ENCODE measurements at regions not wholly inside any gene's neighbourhood (a gene's known extent, or its start where the extent isn't known, plus 50 kb on each side); places are given as distances from the start of the nearest gene placed in this dataset.
"Not testable (repeated sequence)": the region's sequence is repeated elsewhere in the genome, so short reads cannot be mapped to it uniquely, and the experiment has no call there.

- no peak for TF ChIP-seq CTCF (IDR thresholded peaks at IDR 0.05; ENCODE audit: partially characterized antibody, unreplicated experiment)
- H3K4me1 Mint-ChIP-seq (ENCODE audit: low read depth, unreplicated experiment) = no peaks in the 10 kb centered on the region
- H3K27ac Mint-ChIP-seq (ENCODE audit: unreplicated experiment) = no peak overlapping the region
- H3K36me3 Mint-ChIP-seq (ENCODE audit: unreplicated experiment) = peaks cover 18% of the 10 kb centered on the region
- H3K4me3 Mint-ChIP-seq (ENCODE audit: unreplicated experiment) = no peak overlapping the region
- DNase-seq = no peak
- no peaks in the 10 kb centered on the region for H3K27me3 Mint-ChIP-seq (ENCODE audit: unreplicated experiment)
- peaks cover 11% of the 10 kb centered on the region for H3K9me3 Mint-ChIP-seq (ENCODE audit: unreplicated experiment)
Measured at GRCh38 chr20:39745380-39745779, 783.2 kb downstream of the DHX35 start.

DNA sequence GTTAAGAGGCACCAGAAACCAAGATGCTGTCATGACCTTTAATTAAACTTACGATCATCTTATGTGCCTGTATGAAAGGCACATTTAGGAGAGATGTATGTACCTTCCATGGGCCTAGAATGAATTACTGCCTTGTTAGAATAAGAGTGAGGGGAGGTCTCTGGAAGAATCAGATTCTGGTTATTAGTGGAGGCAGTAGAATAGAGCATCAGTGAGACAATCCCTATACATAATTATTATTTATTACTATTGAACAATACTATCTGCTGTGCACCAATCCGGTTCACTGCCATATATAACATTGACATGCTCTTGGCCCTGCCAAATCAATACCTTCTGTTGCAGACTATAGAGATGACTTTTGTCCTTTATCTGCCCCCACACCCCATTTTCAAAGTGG is 776.5 kb downstream of the DHX35 start:
- H3K4me1 Mint-ChIP-seq (ENCODE audit: low read depth, unreplicated experiment) = peaks cover 16% of the 10 kb centered on the region
- H3K27ac Mint-ChIP-seq (ENCODE audit: unreplicated experiment) = no peak overlapping the region
- H3K36me3 Mint-ChIP-seq (ENCODE audit: unreplicated experiment) = peaks cover 4% of the 10 kb centered on the region
- H3K27me3 Mint-ChIP-seq (ENCODE audit: unreplicated experiment) = no peaks in the 10 kb centered on the region
- no peak for DNase-seq
- no peak overlapping the region for H3K4me3 Mint-ChIP-seq (ENCODE audit: unreplicated experiment)
- TF ChIP-seq CTCF (IDR thresholded peaks at IDR 0.05; ENCODE audit: partially characterized antibody, unreplicated experiment) = no peak
- H3K9me3 Mint-ChIP-seq (ENCODE audit: unreplicated experiment) = peaks cover 2% of the 10 kb centered on the region

DNA sequence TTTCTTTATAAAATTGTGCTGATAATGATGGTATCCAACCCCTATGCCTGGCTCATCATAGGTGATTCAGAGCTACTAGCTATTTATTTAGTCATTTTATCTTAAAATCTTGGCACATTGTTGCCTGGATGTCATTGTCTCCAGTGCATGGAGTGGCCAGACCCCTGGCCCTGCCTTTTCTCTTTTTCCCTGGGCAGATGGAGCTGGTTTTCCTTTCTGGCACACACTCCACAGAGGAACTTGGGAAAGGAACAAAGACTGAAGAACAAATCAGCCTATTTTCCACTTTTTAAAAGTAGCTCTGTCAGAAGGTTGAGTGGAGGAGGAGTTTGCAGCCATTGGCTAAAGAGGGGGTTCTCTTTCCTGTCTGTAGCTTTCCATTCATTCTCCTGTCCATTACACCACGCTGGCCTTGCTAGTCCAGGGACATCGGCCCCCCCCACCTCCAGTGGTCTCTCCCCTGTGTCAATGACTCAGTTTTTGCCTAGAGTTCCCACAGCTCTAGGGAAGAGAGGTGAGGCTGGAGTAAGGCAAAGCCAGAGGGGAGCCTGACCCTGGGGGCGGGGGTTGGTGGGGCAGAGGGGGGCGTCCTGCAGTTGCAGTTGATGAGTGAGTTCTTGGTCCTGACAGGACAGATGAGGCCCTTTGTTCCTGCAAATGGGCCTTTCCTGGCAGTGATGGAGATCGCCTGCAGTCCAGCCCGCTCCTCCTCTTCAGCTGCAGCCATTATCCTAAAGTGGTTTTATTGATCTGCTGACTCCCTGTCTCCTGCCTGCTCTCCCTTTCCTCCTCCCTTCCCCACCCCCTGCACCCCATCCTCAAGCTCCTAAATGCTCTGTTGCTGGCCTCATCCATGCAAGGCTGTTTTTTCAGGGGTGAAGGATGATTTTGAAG is 774.5 kb downstream of the DHX35 start:
- Mint-ChIP-seq H3K4me1 (ENCODE audit: low read depth, unreplicated experiment) (peaks cover 16% of the 10 kb centered on the region), H3K4me3 (ENCODE audit: unreplicated experiment) (peak overlapping the region; percentile 30), H3K27ac (ENCODE audit: unreplicated experiment) (peak overlapping the region; percentile 83), H3K27me3 (ENCODE audit: unreplicated experiment) (no peaks in the 10 kb centered on the region), H3K36me3 (ENCODE audit: unreplicated experiment) (peaks cover 8% of the 10 kb centered on the region), H3K9me3 (ENCODE audit: unreplicated experiment) (no peaks in the 10 kb centered on the region)
- peak; percentile 47 for DNase-seq
- TF ChIP-seq CTCF (IDR thresholded peaks at IDR 0.05; ENCODE audit: partially characterized antibody, unreplicated experiment) = no peak

- H3K27ac Mint-ChIP-seq (ENCODE audit: unreplicated experiment); H3K4me3 Mint-ChIP-seq (ENCODE audit: unreplicated experiment); H3K4me1 Mint-ChIP-seq (ENCODE audit: low read depth, unreplicated experiment); DNase-seq; H3K27me3 Mint-ChIP-seq (ENCODE audit: unreplicated experiment): not testable (repeated sequence)
- peaks cover 43% of the 10 kb centered on the region for H3K36me3 Mint-ChIP-seq (ENCODE audit: unreplicated experiment)
- peaks cover 11% of the 10 kb centered on the region for H3K9me3 Mint-ChIP-seq (ENCODE audit: unreplicated experiment)
Measured at GRCh38 chr20:39725513-39725912, 763.4 kb downstream of the DHX35 start.

DNA sequence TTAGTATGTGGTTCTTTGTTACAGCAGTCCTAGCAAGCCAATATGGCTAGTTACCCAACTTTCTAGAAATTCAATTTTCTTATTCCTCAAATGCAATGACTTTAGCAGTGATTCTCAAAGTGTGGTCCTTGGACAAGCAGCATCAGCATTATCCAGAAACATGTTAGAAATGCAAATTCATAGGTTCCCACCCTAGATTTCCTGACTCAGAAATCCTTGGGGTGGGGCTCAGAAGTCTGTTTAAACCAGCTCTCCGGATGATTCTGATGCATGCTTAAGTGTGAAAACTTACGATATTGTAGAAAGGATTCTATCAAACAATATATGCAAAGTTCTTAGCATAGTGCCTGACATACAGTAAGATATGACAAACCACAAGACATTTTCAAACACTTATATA is 757.1 kb downstream of the DHX35 start:
- peaks cover 8% of the 10 kb centered on the region for H3K36me3 Mint-ChIP-seq (ENCODE audit: unreplicated experiment)
- no peak overlapping the region for H3K4me3 Mint-ChIP-seq (ENCODE audit: unreplicated experiment)
- no peak overlapping the region for H3K27ac Mint-ChIP-seq (ENCODE audit: unreplicated experiment)
- H3K4me1 Mint-ChIP-seq (ENCODE audit: low read depth, unreplicated experiment) = peaks cover 6% of the 10 kb centered on the region
- TF ChIP-seq CTCF (IDR thresholded peaks at IDR 0.05; ENCODE audit: partially characterized antibody, unreplicated experiment) = no peak
- peaks cover 2% of the 10 kb centered on the region for H3K27me3 Mint-ChIP-seq (ENCODE audit: unreplicated experiment)
- H3K9me3 Mint-ChIP-seq (ENCODE audit: unreplicated experiment) = peaks cover 5% of the 10 kb centered on the region
- no peak for DNase-seq

Data from glutamatergic neuron (in vitro differentiated cells).